NB4 (cell line): ENCODE measurements at regions not wholly inside any gene's neighbourhood (a gene's known extent, or its start where the extent isn't known, plus 50 kb on each side); places are given as distances from the start of the nearest gene placed in this dataset.

Experiments
- DNase-seq: peaks from one replicate; pipeline ENCODE4 v3.0.0; 2010; ENCODE audit warnings: low read depth
- H3K4me3 ChIP-seq: one replicate; pipeline ENCODE4 v1.5.1; 2011; ENCODE audit warnings: mild to moderate bottlenecking, low read depth, low read length, moderate library complexity
- CTCF ChIP-seq: IDR thresholded peaks from one replicate; pipeline ENCODE4 v1.5.1; 2012; ENCODE audit warnings: low read depth, low read length
- MAX ChIP-seq: IDR thresholded peaks from 2 replicates; pipeline ENCODE4 v1.6.1; 2011; ENCODE audit warnings: low read depth, low read length
- MYC ChIP-seq: IDR thresholded peaks from 2 replicates; pipeline ENCODE4 v1.6.1; 2011; ENCODE audit warnings: low read depth, low read length
- POLR2A ChIP-seq: IDR thresholded peaks from 2 replicates; pipeline ENCODE4 v1.6.1; 2011; ENCODE audit warnings: mild to moderate bottlenecking; ENCODE audit not compliant: insufficient read length; ENCODE audit errors: extremely low read depth

- no peak overlapping the region for H3K4me3 ChIP-seq
- TF ChIP-seq MYC: no peak
- TF ChIP-seq CTCF: no peak
- TF ChIP-seq MAX: no peak
- TF ChIP-seq POLR2A: no peak
- no peak for DNase-seq
Observed at GRCh38 chr2:573025-573424, 104.2 kb downstream of the TMEM18 start.

GRCh38 chr2:569681-570080 is 107.5 kb downstream of the TMEM18 start:
- H3K4me3 ChIP-seq: no peak overlapping the region
- TF ChIP-seq CTCF (no peak), MYC (no peak), MAX (no peak), POLR2A (no peak)
- no peak for DNase-seq

GRCh38 chr2:568639-569235 is 108.5 kb downstream of the TMEM18 start:
- no peak overlapping the region for H3K4me3 ChIP-seq
- TF ChIP-seq POLR2A (no peak), MAX (no peak), MYC (no peak), CTCF (no peak)

GRCh38 chr2:567865-568638 is 109.2 kb downstream of the TMEM18 start:
- DNase-seq: no peak
- H3K4me3 ChIP-seq: no peak overlapping the region
- no peak for TF ChIP-seq POLR2A
- TF ChIP-seq MYC: no peak
- TF ChIP-seq CTCF: no peak
- TF ChIP-seq MAX: no peak

More at GRCh38 chr2:568639-569235, 108.5 kb downstream of the TMEM18 start:
- no peak for DNase-seq

- H3K4me3 ChIP-seq: no peak overlapping the region
- TF ChIP-seq MYC (no peak), CTCF (no peak), POLR2A (no peak), MAX (no peak)
- no peak for DNase-seq
Observed at GRCh38 chr2:567496-567864, 109.7 kb downstream of the TMEM18 start.
